ENCODE measurements at regions not wholly inside any gene's neighbourhood (a gene's known extent, or its start where the extent isn't known, plus 50 kb on each side); places are given as distances from the start of the nearest gene placed in this dataset.
"Not testable (repeated sequence)": the region's sequence is repeated elsewhere in the genome, so short reads cannot be mapped to it uniquely, and the experiment has no call there.

GRCh38 chr6:109255087-109255486 is 127.2 kb downstream of the CD164 start:
- no peak for DNase-seq (ENCODE audit: low spot score)

DNA sequence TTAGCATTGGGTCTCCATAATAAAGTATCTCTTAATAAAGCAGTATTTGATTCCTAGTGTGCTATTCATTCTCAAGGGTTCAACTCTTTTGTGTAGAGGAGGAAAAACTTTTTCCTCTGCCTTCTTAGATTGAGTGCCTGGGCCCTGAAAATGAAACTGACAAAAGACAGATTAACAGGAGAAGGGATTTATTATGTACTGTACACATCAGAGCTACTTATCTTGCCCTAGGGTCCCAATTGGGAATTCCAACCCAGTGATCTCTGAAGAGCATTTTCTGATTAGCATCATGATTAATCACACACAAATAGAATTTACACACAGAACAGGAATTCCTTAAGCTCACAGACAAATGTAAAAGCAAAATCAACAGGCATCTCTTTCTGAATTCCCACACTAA is 128.9 kb downstream of the CD164 start:
- DNase-seq (ENCODE audit: low spot score), result no peak

GRCh38 chr6:109252261-109253041 is 129.8 kb downstream of the CD164 start:
- DNase-seq (ENCODE audit: low spot score), result peak; percentile 42

DNA sequence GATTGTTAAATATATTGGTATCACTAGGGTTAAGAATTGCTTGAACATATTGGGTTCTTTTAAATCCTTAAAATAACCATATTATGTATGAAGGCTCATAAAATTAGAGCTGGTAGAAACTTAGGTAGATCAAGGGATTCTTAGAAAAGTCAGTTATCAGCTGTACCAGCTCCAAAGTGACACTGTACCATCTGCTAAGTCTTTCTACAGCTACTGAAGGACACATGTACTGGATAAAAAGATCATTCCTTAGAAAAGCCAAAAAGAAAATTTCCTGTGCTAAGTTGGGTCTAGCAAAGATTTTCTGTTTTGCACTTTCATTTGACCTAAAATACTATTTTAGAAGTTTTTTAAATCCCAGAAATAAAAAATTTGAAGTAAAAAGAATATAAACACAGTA is 130.4 kb downstream of the CD164 start:
- no peak for DNase-seq (ENCODE audit: low spot score)

- DNase-seq (ENCODE audit: low spot score), result not testable (repeated sequence)
Observed at GRCh38 chr6:109250544-109251156, 131.6 kb downstream of the CD164 start.

DNA sequence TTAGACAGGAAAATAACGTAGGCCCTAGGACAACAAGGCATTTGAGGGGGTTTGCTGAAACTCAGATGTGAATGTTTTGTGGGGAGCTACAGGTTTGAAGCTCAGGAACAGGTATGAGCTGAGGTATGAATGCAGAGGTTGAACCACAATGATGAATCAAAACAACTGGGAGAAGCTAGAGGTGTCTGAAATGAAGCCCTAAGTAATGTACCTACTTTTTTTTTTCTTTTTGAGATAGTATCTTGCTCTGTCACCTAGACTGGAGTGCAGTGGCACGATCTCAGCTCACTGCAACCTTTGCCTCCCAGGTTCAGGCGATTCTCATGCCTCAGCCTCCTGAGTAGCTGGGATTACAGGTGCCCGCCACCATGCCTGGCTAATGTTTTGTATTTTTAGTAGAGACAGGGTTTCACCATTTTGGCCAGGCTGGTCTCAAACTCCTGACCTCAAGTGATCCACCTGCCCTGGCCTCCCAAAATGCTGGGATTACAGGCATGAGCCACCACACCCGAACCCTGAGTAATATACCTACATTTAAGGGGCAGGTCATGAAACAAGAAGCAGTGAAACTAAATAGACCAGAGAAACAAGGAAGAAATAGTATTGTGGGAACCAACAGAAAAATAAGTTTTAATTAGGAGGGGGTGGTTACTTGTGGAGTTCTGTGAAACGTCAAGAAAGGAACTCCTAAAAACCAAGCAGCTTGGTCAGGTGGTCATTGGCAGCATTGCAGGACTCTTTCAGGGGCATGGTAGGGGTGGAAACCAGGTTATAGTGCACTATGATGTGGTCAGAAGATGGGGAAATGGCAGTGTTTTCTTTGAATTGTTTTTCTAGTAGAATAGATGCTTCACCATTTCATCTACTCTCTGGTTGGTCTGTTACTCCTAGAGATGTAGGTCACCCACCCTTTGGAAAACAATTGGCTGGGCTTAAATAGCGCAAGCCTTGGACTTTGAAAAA is 138.1 kb downstream of the CD164 start:
- no peak for DNase-seq (ENCODE audit: low spot score)

- DNase-seq (ENCODE audit: low spot score), result no peak
Observed at GRCh38 chr6:109242925-109243324, 139.3 kb downstream of the CD164 start.

DNA sequence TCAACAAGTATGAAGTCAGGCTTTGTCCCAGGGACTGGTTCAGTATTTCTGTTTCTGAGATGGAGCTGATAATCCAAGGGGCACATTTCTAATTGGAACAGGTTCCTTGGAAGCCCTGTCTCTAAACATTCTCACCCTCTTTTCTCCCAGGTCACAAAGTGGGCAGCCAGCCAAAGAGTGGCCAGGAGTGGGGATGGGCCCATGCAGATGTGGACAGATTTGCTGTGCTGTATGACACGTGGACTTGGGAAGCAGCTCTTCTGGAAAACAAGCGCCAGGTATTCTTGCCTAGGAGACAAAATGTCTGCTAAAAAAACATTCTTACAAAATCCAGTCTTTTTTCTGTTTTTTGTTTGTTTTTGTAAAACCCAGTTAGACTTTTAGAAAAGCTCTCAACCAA is 140.2 kb downstream of the CD164 start:
- DNase-seq (ENCODE audit: low spot score), result no peak

DNA sequence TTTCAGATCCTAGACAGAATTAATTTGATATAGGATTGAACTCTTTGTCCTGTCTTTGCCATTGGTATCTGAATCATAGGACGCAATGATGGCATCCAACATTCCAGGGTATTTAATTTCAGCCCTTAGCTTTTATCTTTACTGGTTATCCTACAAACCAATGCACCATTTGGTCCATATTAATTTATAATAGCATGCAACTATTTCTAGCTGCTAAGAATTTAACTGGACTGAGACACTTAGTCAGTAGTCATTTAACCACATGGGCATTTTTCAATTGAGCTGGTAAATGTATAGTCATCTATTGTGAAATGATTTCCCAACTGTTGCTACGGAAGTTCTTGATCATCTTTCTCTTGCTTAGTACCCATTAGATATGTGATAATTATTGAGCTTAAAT is 141.1 kb downstream of the CD164 start:
- no peak for DNase-seq (ENCODE audit: low spot score)

DNA sequence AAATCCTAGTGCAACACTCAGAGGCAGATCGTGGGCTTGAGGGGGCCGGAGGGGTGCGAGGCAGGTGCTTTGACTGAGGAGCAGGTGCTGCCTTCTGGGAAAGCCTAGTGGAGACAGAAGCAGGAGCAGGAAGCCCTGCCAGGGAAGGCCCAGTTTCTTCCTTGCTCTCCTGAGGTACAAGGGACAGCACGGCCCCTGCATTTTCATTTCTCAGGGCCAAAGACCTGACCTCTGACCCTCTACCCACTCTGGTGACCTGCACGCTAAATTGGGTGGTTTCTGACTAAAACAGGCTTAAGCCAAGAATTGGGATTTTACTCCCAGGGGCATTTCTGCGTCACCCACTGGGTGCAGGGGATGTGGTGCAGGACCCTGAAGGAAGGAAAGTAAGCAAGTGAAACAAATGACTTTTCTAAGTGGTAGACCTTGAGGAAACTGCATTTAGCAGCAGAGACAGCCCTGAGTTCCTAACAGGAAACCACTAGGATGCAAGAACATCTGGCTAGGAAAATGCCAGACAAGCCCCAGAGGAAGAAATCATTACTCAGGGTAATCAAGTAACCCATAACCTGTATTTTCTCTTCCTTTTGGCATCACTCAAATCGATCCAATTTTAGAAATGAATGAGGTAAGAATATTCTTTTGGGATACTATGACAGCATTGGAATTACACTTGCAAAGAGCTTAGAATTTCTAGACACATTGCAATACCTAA is 141.7 kb downstream of the CD164 start:
- no peak for DNase-seq (ENCODE audit: low spot score)

GRCh38 chr6:109239651-109240321 is 142.5 kb downstream of the CD164 start:
- no peak for DNase-seq (ENCODE audit: low spot score)

DNA sequence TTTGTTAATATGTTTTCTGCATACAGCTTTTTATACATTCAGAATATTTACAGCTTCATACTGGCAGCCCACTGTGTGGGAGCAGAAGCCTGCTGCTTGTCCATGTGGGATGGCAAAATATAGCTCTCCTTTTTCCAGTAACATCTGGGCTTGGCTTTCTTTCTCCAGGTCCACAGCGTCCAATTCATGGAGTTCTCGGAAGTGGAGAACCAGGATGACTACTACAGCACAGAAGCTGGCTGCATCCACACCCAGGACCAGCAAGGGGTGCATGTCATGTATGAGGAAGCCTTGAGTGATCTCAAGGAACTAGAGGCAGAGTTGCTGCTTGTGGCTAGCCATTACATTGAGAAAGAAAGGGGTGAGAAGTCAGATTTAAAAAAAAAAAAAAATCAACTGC is 143.1 kb downstream of the CD164 start:
- DNase-seq (ENCODE audit: low spot score), result no peak

DNA sequence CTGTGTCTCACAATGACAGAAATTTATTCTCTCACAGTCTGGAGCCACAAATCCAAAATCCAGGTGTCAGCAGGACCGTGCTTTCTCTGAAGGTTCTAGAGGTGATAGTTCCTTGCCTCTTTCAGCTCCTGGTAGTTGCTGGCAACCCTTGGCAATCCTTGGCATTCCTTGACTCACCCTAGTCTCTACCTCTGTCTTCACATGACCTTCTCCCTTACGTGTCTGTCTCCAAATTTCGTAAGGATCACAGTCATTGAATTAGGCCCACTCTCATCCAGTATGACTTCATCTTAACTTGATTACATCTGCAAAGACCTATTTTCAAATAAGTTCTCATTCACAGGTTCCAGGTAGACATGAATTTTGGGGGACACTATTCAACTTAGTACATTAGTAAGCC is 143.1 kb downstream of the CEP57L1 start:
- no peak for DNase-seq (ENCODE audit: low spot score)

GRCh38 chr6:109237986-109238329 is 142.7 kb downstream of the CEP57L1 start:
- DNase-seq (ENCODE audit: low spot score), result no peak

- DNase-seq (ENCODE audit: low spot score), result peak; percentile 46
Observed at GRCh38 chr6:109237077-109237985, 142.0 kb downstream of the CEP57L1 start.

DNA sequence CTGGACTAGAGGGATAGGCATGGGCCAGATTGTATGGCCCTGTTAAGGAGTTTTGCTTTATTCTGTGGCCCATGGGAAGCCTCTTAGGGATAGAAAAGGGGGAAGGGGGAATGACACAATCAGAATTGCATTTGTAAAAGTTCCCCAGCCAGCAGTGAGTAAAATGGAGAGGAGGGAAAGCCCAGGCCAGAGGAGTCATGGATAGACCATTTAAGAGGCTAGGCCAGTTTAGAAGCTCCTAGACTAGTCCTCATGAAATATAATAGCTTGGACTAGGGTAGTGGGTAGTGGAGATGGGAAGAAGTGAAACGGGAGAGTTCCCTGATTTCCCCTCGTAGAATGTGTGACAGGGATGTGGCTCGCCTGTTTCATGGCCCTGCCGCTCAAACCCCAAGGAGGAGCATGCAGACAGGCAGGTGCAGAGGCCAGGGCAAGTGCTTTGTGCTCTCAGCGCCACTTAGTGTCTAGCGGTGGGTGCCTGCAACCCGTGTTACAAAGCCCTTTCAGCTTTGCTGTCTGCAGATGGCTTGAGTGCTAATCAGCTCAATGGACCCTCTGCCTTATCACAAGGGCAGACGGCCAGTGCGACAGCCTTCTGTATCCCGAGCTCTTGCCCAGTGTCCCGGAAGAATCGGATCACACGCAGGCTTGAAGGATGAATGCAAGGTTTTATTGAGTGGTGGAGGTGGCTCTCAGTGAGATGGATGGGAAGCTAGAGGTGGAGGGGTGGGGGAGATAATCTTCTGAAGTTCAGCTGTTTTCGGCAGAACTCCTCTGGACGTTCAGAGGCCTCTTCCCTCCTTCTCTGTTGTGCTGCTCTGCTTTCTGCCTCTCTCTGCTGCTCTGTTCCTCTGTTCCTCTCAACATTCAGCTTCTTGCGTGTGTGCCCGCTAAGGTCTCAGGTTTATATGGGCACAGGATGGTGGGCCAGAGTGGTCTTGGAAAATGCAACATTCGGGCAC is 141.1 kb downstream of the CEP57L1 start:
- no peak for DNase-seq (ENCODE audit: low spot score)

DNA sequence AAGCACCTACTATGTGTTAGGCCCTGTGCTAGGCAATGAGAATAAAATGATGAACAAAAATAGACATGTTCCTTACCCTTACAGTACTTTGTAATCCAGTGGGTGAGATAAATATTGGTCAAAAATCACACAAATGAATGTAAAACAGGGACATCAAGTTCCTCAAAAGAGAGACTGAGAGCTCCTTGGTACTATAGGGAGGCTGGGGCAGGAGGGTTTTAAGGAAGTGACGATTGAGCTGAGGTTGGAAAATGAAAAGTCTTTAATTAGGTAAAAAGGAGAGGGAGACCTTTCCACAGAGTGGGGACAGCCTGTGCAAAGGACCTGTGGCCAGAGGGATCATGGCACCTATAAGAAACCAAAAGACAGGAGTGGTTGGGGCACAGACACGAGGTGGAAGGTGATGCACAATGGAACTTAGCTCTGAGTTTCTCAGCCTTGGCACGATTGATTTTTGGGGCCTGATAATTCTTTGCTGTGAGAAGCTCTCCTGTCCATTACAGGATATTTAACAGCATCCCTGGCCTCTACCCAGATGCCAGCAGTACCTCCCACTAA is 140.3 kb downstream of the CEP57L1 start:
- DNase-seq (ENCODE audit: low spot score), result no peak

DNA sequence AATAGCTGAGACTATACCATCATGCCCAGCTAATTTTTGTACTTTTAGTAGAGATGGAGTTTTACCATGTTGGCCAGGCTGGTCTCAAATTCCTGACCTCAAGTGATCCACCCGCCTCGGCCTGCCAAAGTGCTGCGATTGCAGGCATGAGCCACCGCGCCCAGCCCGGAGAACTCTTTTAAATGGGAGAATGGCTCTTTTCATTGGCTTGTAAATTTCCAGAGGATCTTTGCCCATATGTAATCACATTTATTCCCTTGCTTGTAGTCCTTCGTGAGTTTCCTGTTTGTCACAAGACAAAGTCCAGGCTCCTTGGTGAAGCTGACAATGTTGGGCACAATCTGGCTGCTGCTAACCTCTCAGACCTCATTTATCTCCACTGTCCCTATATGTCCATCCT is 135.1 kb downstream of the CEP57L1 start:
- DNase-seq (ENCODE audit: low spot score), result peak; percentile 76

DNA sequence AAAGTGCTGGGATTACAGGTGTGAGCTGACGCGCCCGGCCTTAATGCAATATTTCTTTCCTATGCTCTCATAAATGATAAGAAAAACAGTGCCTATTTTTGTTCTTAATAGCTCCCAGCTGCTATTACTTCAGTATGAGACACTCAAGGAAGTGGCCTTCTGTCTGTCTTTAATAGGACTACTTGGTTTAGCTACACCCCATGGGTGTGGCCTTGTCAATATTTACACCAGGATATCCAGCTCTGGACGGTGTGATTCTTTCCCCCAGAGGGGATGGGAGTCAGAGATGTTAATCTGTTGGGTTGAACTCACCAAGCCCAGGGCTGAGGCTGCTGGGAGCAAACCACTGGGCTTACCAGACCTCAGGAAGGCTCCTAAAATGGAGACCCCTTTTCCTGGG is 134.2 kb downstream of the CEP57L1 start:
- peak; percentile 86 for DNase-seq (ENCODE audit: low spot score)
